ENCODE measurements at regions not wholly inside any gene's neighbourhood (a gene's known extent, or its start where the extent isn't known, plus 50 kb on each side); places are given as distances from the start of the nearest gene placed in this dataset.

DNA sequence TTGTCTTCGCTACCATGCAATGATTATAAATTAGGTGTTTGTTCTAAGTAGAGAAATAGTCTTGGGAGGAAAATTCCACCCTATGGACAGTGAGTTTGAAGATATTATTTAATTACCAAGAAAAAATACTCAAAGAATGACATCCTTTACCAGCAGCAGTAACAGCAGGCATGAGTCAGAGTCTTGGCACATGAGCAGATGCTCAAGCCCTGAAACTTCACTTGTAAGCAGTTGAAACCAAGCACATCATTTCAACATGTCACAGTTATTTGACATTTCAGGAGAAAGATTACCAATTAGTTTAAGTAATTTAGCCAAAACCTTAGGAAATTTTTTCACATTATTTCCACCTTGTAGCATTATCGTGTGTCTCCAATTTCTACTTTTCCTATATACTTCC is 99.2 kb downstream of the C12orf50 start:
- H3K9me3 ChIP-seq (ENCODE audit: control insufficient read depth, insufficient read depth, low read depth, low read length), result no peaks in the 10 kb centered on the region
- H3K9ac ChIP-seq (ENCODE audit: low read length), result no peak overlapping the region
- H3K4me3 ChIP-seq (ENCODE audit: low read depth, low read length), result no peak overlapping the region
- no peaks in the 10 kb centered on the region for H3K27me3 ChIP-seq (ENCODE audit: control insufficient read depth, insufficient read depth, low read length)
- H3K36me3 ChIP-seq (ENCODE audit: control insufficient read depth, insufficient read depth, low read length), result no peaks in the 10 kb centered on the region
- H3K27ac ChIP-seq (ENCODE audit: low read depth, low read length), result no peak overlapping the region
- no peaks in the 10 kb centered on the region for H3K4me1 ChIP-seq (ENCODE audit: control insufficient read depth, insufficient read depth, low read length)

GRCh38 chr12:87929346-87929745 is 99.9 kb downstream of the C12orf50 start:
- Histone ChIP-seq H3K27me3 (ENCODE audit: control insufficient read depth, insufficient read depth, low read length) (no peaks in the 10 kb centered on the region), H3K9me3 (ENCODE audit: control insufficient read depth, insufficient read depth, low read depth, low read length) (no peaks in the 10 kb centered on the region), H3K9ac (ENCODE audit: low read length) (no peak overlapping the region), H3K27ac (ENCODE audit: low read depth, low read length) (no peak overlapping the region), H3K36me3 (ENCODE audit: control insufficient read depth, insufficient read depth, low read length) (no peaks in the 10 kb centered on the region), H3K4me1 (ENCODE audit: control insufficient read depth, insufficient read depth, low read length) (no peaks in the 10 kb centered on the region), H3K4me3 (ENCODE audit: low read depth, low read length) (no peak overlapping the region)

DNA sequence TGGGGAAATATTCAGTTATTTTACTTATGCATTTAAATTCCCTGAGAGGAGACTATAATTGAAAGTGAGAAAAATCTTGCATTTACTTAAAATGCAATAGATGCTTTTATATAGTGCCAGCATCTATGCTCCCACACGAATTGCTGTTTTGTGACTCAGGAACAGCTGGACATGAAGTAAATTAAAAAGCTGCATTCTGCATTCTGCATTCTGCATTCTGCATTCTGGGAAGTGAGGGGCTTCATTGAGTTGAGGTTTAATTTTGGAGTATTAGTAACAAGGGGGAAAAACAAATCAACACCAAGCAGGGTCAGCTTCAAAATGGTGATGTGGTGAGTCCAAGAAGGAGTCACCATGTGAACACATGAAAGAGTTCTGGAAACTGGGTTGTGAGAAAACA is 101.2 kb downstream of the C12orf50 start:
- Histone ChIP-seq H3K27me3 (ENCODE audit: control insufficient read depth, insufficient read depth, low read length) (no peaks in the 10 kb centered on the region), H3K36me3 (ENCODE audit: control insufficient read depth, insufficient read depth, low read length) (no peaks in the 10 kb centered on the region), H3K4me3 (ENCODE audit: low read depth, low read length) (no peak overlapping the region), H3K9me3 (ENCODE audit: control insufficient read depth, insufficient read depth, low read depth, low read length) (no peaks in the 10 kb centered on the region), H3K27ac (ENCODE audit: low read depth, low read length) (no peak overlapping the region), H3K4me1 (ENCODE audit: control insufficient read depth, insufficient read depth, low read length) (no peaks in the 10 kb centered on the region), H3K9ac (ENCODE audit: low read length) (no peak overlapping the region)

- Histone ChIP-seq H3K27ac (ENCODE audit: low read depth, low read length) (no peak overlapping the region), H3K4me1 (ENCODE audit: control insufficient read depth, insufficient read depth, low read length) (no peaks in the 10 kb centered on the region), H3K4me3 (ENCODE audit: low read depth, low read length) (no peak overlapping the region), H3K9me3 (ENCODE audit: control insufficient read depth, insufficient read depth, low read depth, low read length) (no peaks in the 10 kb centered on the region), H3K36me3 (ENCODE audit: control insufficient read depth, insufficient read depth, low read length) (no peaks in the 10 kb centered on the region), H3K27me3 (ENCODE audit: control insufficient read depth, insufficient read depth, low read length) (no peaks in the 10 kb centered on the region), H3K9ac (ENCODE audit: low read length) (no peak overlapping the region)
These were observed 104.2 kb downstream of the C12orf50 start for GRCh38 chr12:87925021-87925420.

DNA sequence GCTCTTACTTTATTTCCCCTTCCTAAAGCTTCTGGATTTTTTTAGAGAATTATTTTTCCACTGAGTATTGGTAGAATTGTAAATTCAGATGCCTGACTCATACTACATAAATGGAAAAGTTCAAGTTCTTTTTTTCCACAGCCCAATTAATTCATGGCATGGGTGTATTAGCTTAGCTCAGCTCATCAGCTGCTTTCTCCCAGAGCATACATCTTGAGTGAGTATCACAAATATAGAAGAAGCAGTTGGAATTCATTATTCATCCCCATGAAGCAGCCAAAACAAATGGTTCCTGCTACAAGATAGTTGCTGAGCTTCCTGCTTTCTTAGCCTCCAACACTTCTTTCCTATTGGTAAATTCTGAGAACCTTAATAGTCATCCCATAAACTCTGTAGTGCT is 105.1 kb downstream of the C12orf50 start:
- no peaks in the 10 kb centered on the region for H3K36me3 ChIP-seq (ENCODE audit: control insufficient read depth, insufficient read depth, low read length)
- H3K9me3 ChIP-seq (ENCODE audit: control insufficient read depth, insufficient read depth, low read depth, low read length), result no peaks in the 10 kb centered on the region
- H3K27ac ChIP-seq (ENCODE audit: low read depth, low read length), result no peak overlapping the region
- H3K27me3 ChIP-seq (ENCODE audit: control insufficient read depth, insufficient read depth, low read length), result no peaks in the 10 kb centered on the region
- no peak overlapping the region for H3K9ac ChIP-seq (ENCODE audit: low read length)
- no peak overlapping the region for H3K4me3 ChIP-seq (ENCODE audit: low read depth, low read length)
- no peaks in the 10 kb centered on the region for H3K4me1 ChIP-seq (ENCODE audit: control insufficient read depth, insufficient read depth, low read length)

GRCh38 chr12:87923361-87923760 is 105.8 kb downstream of the C12orf50 start:
- Histone ChIP-seq H3K36me3 (ENCODE audit: control insufficient read depth, insufficient read depth, low read length) (no peaks in the 10 kb centered on the region), H3K4me1 (ENCODE audit: control insufficient read depth, insufficient read depth, low read length) (no peaks in the 10 kb centered on the region), H3K27ac (ENCODE audit: low read depth, low read length) (no peak overlapping the region), H3K9me3 (ENCODE audit: control insufficient read depth, insufficient read depth, low read depth, low read length) (no peaks in the 10 kb centered on the region), H3K27me3 (ENCODE audit: control insufficient read depth, insufficient read depth, low read length) (no peaks in the 10 kb centered on the region), H3K9ac (ENCODE audit: low read length) (no peak overlapping the region), H3K4me3 (ENCODE audit: low read depth, low read length) (no peak overlapping the region)

DNA sequence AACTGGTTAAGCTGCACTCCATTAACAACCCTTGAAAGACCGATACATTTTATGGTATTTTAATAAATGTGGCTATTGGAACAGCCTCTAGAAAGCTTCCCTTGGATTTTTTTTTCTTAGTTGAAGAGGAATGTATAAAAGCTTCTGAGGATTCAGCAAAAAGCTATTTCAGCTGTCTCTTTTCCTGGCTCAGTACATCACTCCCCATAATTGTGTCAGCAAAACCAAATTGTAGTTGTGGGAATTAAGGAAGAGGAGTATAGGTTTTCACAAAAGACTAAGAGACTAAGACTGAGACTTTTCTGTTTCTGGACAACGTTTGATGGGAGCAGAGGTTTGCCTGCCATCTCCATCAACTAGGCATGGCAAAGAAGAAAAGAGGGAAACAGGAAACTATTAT is 106.5 kb downstream of the C12orf50 start:
- no peaks in the 10 kb centered on the region for H3K27me3 ChIP-seq (ENCODE audit: control insufficient read depth, insufficient read depth, low read length)
- no peak overlapping the region for H3K4me3 ChIP-seq (ENCODE audit: low read depth, low read length)
- no peak overlapping the region for H3K9ac ChIP-seq (ENCODE audit: low read length)
- H3K4me1 ChIP-seq (ENCODE audit: control insufficient read depth, insufficient read depth, low read length), result no peaks in the 10 kb centered on the region
- H3K36me3 ChIP-seq (ENCODE audit: control insufficient read depth, insufficient read depth, low read length), result no peaks in the 10 kb centered on the region
- no peak overlapping the region for H3K27ac ChIP-seq (ENCODE audit: low read depth, low read length)
- no peaks in the 10 kb centered on the region for H3K9me3 ChIP-seq (ENCODE audit: control insufficient read depth, insufficient read depth, low read depth, low read length)

DNA sequence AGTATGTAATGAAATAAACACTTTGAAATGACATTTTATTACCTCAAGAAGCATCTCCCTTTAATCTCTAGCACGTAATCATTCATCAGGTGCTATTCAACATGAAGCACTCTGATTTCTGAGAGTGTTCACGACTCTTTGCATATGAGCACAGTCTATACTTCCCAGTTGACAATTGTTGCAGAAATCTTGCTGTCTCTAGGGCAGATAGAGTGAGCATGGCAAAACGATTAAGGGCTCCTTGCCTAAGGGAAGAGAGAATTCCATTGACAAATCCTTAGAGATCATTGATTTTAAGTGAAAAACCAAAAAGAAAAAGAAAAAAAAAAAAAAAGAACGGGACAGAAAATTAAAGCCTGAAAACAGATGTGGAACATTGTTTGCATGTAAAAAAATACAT is 107.6 kb downstream of the C12orf50 start:
- no peaks in the 10 kb centered on the region for H3K4me1 ChIP-seq (ENCODE audit: control insufficient read depth, insufficient read depth, low read length)
- H3K36me3 ChIP-seq (ENCODE audit: control insufficient read depth, insufficient read depth, low read length), result no peaks in the 10 kb centered on the region
- no peaks in the 10 kb centered on the region for H3K9me3 ChIP-seq (ENCODE audit: control insufficient read depth, insufficient read depth, low read depth, low read length)
- no peak overlapping the region for H3K4me3 ChIP-seq (ENCODE audit: low read depth, low read length)
- H3K9ac ChIP-seq (ENCODE audit: low read length), result no peak overlapping the region
- no peak overlapping the region for H3K27ac ChIP-seq (ENCODE audit: low read depth, low read length)
- no peaks in the 10 kb centered on the region for H3K27me3 ChIP-seq (ENCODE audit: control insufficient read depth, insufficient read depth, low read length)

DNA sequence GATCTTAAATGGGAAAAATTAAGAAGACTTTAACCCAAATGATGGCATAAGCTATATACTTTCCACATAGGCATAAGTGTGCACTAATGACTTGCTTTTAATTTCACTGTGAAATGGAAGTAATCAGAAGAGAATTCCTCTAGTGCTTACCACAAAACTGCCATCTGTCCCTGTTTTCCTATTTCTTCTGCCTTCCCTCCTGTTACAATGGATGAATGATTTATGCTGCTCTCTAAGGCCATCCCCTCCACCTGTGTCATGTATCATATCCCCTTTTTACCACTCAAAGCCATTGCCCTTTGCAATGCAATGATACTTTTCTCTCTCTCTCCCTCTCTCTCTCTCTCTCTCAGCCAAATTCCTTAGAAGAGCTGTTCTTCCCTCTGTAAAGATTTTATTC is 109.1 kb downstream of the C12orf50 start:
- no peak overlapping the region for H3K9ac ChIP-seq (ENCODE audit: low read length)
- no peaks in the 10 kb centered on the region for H3K4me1 ChIP-seq (ENCODE audit: control insufficient read depth, insufficient read depth, low read length)
- no peaks in the 10 kb centered on the region for H3K36me3 ChIP-seq (ENCODE audit: control insufficient read depth, insufficient read depth, low read length)
- no peaks in the 10 kb centered on the region for H3K9me3 ChIP-seq (ENCODE audit: control insufficient read depth, insufficient read depth, low read depth, low read length)
- H3K27me3 ChIP-seq (ENCODE audit: control insufficient read depth, insufficient read depth, low read length), result no peaks in the 10 kb centered on the region
- no peak overlapping the region for H3K27ac ChIP-seq (ENCODE audit: low read depth, low read length)
- H3K4me3 ChIP-seq (ENCODE audit: low read depth, low read length), result no peak overlapping the region

DNA sequence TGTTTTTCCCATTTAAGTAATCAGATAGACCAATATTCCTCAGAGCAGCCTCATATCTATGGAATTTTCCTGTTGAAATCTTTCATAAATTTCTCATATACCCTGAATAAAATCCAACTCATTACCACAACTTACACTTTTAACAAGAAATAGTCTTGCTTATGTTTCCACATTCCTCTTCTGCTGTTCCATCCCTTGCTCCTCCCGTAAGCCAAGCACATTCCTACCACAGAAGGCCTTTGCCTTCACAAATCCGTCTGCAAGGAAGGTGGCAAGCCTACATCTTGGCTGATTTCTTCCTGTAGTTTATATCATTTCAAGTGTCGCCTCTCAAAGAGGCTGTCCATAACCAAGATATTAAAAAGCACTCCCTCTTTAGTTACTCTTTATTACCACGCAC is 127.7 kb downstream of the C12orf50 start:
- Histone ChIP-seq H3K9me3 (ENCODE audit: control insufficient read depth, insufficient read depth, low read depth, low read length) (no peaks in the 10 kb centered on the region), H3K9ac (ENCODE audit: low read length) (no peak overlapping the region), H3K27ac (ENCODE audit: low read depth, low read length) (no peak overlapping the region), H3K27me3 (ENCODE audit: control insufficient read depth, insufficient read depth, low read length) (no peaks in the 10 kb centered on the region), H3K4me1 (ENCODE audit: control insufficient read depth, insufficient read depth, low read length) (no peaks in the 10 kb centered on the region), H3K4me3 (ENCODE audit: low read depth, low read length) (no peak overlapping the region), H3K36me3 (ENCODE audit: control insufficient read depth, insufficient read depth, low read length) (no peaks in the 10 kb centered on the region)

DNA sequence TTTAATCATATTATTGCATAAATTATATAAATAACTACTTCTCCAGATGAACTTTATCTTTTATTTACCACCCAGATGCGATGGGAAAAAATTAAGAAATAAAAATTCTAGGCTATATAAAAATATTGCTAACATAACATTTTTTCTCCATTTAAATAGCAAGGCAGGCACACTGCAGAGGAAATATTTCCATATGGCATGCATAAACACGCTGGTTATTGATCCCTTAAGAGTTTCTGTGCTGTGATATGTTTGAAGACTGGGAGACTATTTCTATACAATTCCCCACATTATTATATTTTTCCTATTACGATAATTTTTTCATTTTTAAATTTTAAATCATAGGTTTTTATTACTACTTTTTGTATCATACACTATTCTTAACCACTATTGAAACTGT is 131.5 kb downstream of the C12orf50 start:
- no peaks in the 10 kb centered on the region for H3K9me3 ChIP-seq (ENCODE audit: control insufficient read depth, insufficient read depth, low read depth, low read length)
- H3K36me3 ChIP-seq (ENCODE audit: control insufficient read depth, insufficient read depth, low read length), result no peaks in the 10 kb centered on the region
- H3K27ac ChIP-seq (ENCODE audit: low read depth, low read length), result no peak overlapping the region
- H3K4me1 ChIP-seq (ENCODE audit: control insufficient read depth, insufficient read depth, low read length), result no peaks in the 10 kb centered on the region
- H3K9ac ChIP-seq (ENCODE audit: low read length), result no peak overlapping the region
- no peaks in the 10 kb centered on the region for H3K27me3 ChIP-seq (ENCODE audit: control insufficient read depth, insufficient read depth, low read length)
- H3K4me3 ChIP-seq (ENCODE audit: low read depth, low read length), result no peak overlapping the region

DNA sequence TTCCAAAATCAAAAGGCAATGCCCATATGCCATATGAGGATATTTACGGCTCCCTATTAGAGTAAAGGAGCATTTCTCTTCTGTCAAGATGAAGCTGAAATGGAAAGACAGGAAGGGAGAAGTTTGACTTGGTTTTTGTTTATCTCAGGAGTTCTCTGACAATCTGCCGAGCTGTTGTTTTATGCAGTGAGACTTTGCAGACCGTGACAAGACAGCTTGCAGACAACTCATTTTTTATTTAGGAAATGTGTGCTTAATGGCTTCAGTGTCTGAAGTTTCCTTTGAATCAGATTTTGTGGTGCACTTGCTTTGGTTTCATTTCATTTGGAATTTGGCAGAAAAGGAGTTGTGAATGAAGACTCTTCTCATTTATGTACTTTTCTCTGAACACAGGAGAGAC is 145.4 kb downstream of the C12orf50 start:
- H3K4me3 ChIP-seq (ENCODE audit: low read depth, low read length), result no peak overlapping the region
- H3K9ac ChIP-seq (ENCODE audit: low read length), result no peak overlapping the region
- H3K4me1 ChIP-seq (ENCODE audit: control insufficient read depth, insufficient read depth, low read length), result no peaks in the 10 kb centered on the region
- H3K27me3 ChIP-seq (ENCODE audit: control insufficient read depth, insufficient read depth, low read length), result no peaks in the 10 kb centered on the region
- H3K9me3 ChIP-seq (ENCODE audit: control insufficient read depth, insufficient read depth, low read depth, low read length), result no peaks in the 10 kb centered on the region
- no peaks in the 10 kb centered on the region for H3K36me3 ChIP-seq (ENCODE audit: control insufficient read depth, insufficient read depth, low read length)
- H3K27ac ChIP-seq (ENCODE audit: low read depth, low read length), result no peak overlapping the region

Data from HUES6 (cell line).